MM.1S (cell line): ENCODE measurements at regions not wholly inside any gene's neighbourhood (a gene's known extent, or its start where the extent isn't known, plus 50 kb on each side); places are given as distances from the start of the nearest gene placed in this dataset.

ENCODE experiments used
- CTCF ChIP-seq: fragments of 300-600 bp; sonication (generic); IDR thresholded peaks from 2 replicates; pipeline ENCODE4 v1.5.1; 2016; ENCODE audit warnings: antibody characterized with exemption, low read length, mixed read lengths
- EZH2 ChIP-seq: fragments of 300-600 bp; sonication (generic); optimal IDR thresholded peaks from 2 replicates; pipeline ENCODE3; 2017; ENCODE audit warnings: low read depth, mild to moderate bottlenecking, antibody characterized with exemption, low read length, mixed read lengths
- EZH2phosphoT487 ChIP-seq: fragments of 300-600 bp; sonication (generic); IDR thresholded peaks from 2 replicates; pipeline ENCODE4 v1.6.1; 2018; ENCODE audit warnings: antibody characterized with exemption, low read length

GRCh38 chr15:36331531-36332275 lies 247.7 kb upstream of the CDIN1 start:
- TF ChIP-seq CTCF, result no peak
- no peak for TF ChIP-seq EZH2
- no peak for TF ChIP-seq EZH2phosphoT487
